OCI-LY1 (cell line): ENCODE measurements at regions not wholly inside any gene's neighbourhood (a gene's known extent, or its start where the extent isn't known, plus 50 kb on each side); places are given as distances from the start of the nearest gene placed in this dataset.

Experiments
- H2AFZ ChIP-seq: fragments of 200-600 bp; sonication (generic), shearing (Covaris generic); 2 replicates; pipeline ENCODE4 v1.6.0; 2014; ENCODE audit warnings: antibody characterized with exemption, mild to moderate bottlenecking, low read length
- H3F3A ChIP-seq: fragments of 200-600 bp; sonication (generic), shearing (Covaris generic); 2 replicates; pipeline ENCODE4 v1.6.0; 2014; ENCODE audit warnings: mild to moderate bottlenecking, antibody characterized with exemption, low read length, moderate library complexity; ENCODE audit not compliant: insufficient read depth
- H3K27ac ChIP-seq: fragments of 200-600 bp; sonication (generic); 2 replicates; pipeline ENCODE4 v1.5.1; 2014; ENCODE audit warnings: low read length, mixed run types, mild to moderate bottlenecking, low read depth; ENCODE audit not compliant: poor library complexity, severe bottlenecking
- H3K27me3 ChIP-seq: fragments of 200-600 bp; sonication (generic); 2 replicates; pipeline ENCODE4 v1.6.0; 2014; ENCODE audit warnings: antibody characterized with exemption, mild to moderate bottlenecking, low read length, moderate library complexity; ENCODE audit not compliant: insufficient read depth
- H3K36me3 ChIP-seq: fragments of 200-600 bp; sonication (generic); 2 replicates; pipeline ENCODE4 v1.6.1; 2014; ENCODE audit warnings: mild to moderate bottlenecking, antibody characterized with exemption, low read length, moderate library complexity, mixed read lengths; ENCODE audit not compliant: insufficient read depth
- H3K4me1 ChIP-seq: fragments of 200-600 bp; sonication (generic); 2 replicates; pipeline ENCODE4 v1.5.1; 2014; ENCODE audit warnings: mild to moderate bottlenecking, low read length, moderate library complexity; ENCODE audit not compliant: insufficient read depth, severe bottlenecking
- H3K4me2 ChIP-seq: fragments of 200-600 bp; sonication (generic), shearing (Covaris generic); 2 replicates; pipeline ENCODE4 v1.6.1; 2014; ENCODE audit warnings: low read length
- H3K4me3 ChIP-seq: fragments of 200-600 bp; sonication (generic); 2 replicates; pipeline ENCODE4 v1.5.1; 2014; ENCODE audit warnings: low read length, low read depth, mild to moderate bottlenecking, mixed read lengths; ENCODE audit not compliant: poor library complexity, severe bottlenecking
- H3K79me2 ChIP-seq: fragments of 200-600 bp; shearing (Covaris generic); 2 replicates; pipeline ENCODE4 v1.6.1; 2016; ENCODE audit warnings: mixed run types, low read length, mixed read lengths; ENCODE audit not compliant: insufficient read depth
- H3K9ac ChIP-seq: fragments of 200-600 bp; sonication (generic), shearing (Covaris generic); 2 replicates; pipeline ENCODE4 v1.6.1; 2014; ENCODE audit warnings: mild to moderate bottlenecking, low read length, mixed read lengths
- H3K9me2 ChIP-seq: fragments of 200-600 bp; sonication (generic), shearing (Covaris generic); 2 replicates; pipeline ENCODE4 v1.6.1; 2014; ENCODE audit warnings: low read depth, mild to moderate bottlenecking, low read length, mixed read lengths
- H3K9me3 ChIP-seq: fragments of 200-600 bp; shearing (Covaris generic); 2 replicates; pipeline ENCODE4 v1.6.1; 2014; ENCODE audit warnings: low read length, mixed read lengths
- H4K20me1 ChIP-seq: fragments of 200-600 bp; sonication (generic), shearing (Covaris generic); 2 replicates; pipeline ENCODE4 v1.6.0; 2016; ENCODE audit warnings: mild to moderate bottlenecking, low read length; ENCODE audit not compliant: insufficient read depth
- EZH2 ChIP-seq: fragments of 200-600 bp; sonication (generic), shearing (Covaris generic); IDR thresholded peaks from 2 replicates; pipeline ENCODE4 v1.8.0; 2017; ENCODE audit warnings: borderline replicate concordance, mixed run types, mild to moderate bottlenecking, antibody characterized with exemption, low read length, moderate library complexity, mixed read lengths
- TF ChIP-seq, protein P1 (sequence below): fragments of 200-600 bp; sonication (generic), shearing (Covaris generic); IDR thresholded peaks from 2 replicates; pipeline ENCODE4 v1.5.1; 2017; ENCODE audit warnings: mild to moderate bottlenecking, antibody characterized with exemption, low read length, moderate library complexity, mixed read lengths

DNA sequence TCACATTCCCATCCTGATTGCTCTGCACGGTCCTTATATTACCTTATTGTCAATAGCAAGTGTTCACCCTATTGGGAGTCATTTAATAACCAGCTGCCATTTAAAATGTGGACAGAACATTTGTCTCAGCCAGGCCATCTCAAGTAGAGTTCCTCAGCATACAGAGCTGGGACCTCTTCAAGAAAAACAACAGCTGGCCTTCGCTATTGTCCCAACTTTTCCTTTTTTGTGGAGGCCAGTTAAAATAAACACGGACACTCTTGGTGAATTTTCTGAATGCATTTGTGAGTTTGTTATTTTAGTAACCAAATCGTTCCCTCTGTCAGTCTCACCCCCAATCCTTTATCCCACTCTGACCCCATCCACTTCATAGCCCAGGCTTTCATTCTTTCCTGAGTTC lies 395.3 kb upstream of the PITX2 start:
- TF ChIP-seq, protein P1, sequence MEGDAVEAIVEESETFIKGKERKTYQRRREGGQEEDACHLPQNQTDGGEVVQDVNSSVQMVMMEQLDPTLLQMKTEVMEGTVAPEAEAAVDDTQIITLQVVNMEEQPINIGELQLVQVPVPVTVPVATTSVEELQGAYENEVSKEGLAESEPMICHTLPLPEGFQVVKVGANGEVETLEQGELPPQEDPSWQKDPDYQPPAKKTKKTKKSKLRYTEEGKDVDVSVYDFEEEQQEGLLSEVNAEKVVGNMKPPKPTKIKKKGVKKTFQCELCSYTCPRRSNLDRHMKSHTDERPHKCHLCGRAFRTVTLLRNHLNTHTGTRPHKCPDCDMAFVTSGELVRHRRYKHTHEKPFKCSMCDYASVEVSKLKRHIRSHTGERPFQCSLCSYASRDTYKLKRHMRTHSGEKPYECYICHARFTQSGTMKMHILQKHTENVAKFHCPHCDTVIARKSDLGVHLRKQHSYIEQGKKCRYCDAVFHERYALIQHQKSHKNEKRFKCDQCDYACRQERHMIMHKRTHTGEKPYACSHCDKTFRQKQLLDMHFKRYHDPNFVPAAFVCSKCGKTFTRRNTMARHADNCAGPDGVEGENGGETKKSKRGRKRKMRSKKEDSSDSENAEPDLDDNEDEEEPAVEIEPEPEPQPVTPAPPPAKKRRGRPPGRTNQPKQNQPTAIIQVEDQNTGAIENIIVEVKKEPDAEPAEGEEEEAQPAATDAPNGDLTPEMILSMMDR: no peak
- TF ChIP-seq EZH2: no peak
- Histone ChIP-seq H3K9me2 (no peaks in the 10 kb centered on the region), H3K79me2 (no peaks in the 10 kb centered on the region), H3K4me2 (no peak overlapping the region), H3K9me3 (no peaks in the 10 kb centered on the region), H3K9ac (no peak overlapping the region), H3F3A (no peaks in the 10 kb centered on the region), H3K4me3 (no peak overlapping the region), H2AFZ (no peak overlapping the region), H3K27me3 (no peaks in the 10 kb centered on the region), H3K27ac (no peak overlapping the region), H3K4me1 (no peaks in the 10 kb centered on the region), H3K36me3 (no peaks in the 10 kb centered on the region), H4K20me1 (no peaks in the 10 kb centered on the region)

DNA sequence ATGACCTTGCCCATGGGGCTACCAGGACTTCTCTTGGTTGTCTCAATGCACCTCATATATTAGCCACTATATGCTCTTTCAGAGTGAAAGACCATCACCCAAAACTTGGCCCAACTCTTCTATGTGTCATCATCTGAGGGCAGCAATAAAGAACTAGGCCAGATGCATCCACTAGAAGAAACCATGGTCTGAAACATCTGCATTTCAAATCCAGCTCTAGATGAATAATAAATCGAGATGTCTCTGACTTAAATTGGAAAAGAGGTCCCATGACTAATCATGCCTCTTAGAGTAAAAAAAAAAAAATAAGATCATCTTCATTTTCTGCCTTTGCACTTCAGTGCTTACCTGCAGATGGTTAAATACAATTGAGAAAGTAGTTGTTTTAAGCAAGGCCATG lies 397.6 kb upstream of the PITX2 start:
- no peaks in the 10 kb centered on the region for H3K4me1 ChIP-seq
- no peaks in the 10 kb centered on the region for H3K27me3 ChIP-seq
- no peak overlapping the region for H3K4me3 ChIP-seq
- no peak overlapping the region for H3K4me2 ChIP-seq
- no peak overlapping the region for H3K27ac ChIP-seq
- H3K9me3 ChIP-seq: no peaks in the 10 kb centered on the region
- H4K20me1 ChIP-seq: no peaks in the 10 kb centered on the region
- no peaks in the 10 kb centered on the region for H3K79me2 ChIP-seq
- no peak overlapping the region for H3K9ac ChIP-seq
- H2AFZ ChIP-seq: no peak overlapping the region
- TF ChIP-seq, protein P1: no peak
- TF ChIP-seq EZH2: no peak
- no peaks in the 10 kb centered on the region for H3K36me3 ChIP-seq
- no peaks in the 10 kb centered on the region for H3K9me2 ChIP-seq
- H3F3A ChIP-seq: no peaks in the 10 kb centered on the region

GRCh38 chr4:111020961-111021360 lies 398.1 kb upstream of the PITX2 start:
- Histone ChIP-seq H4K20me1 (no peaks in the 10 kb centered on the region), H3K4me3 (no peak overlapping the region), H3K4me2 (no peak overlapping the region), H3K79me2 (no peaks in the 10 kb centered on the region), H3K9me2 (no peaks in the 10 kb centered on the region), H3K27ac (no peak overlapping the region), H3K27me3 (no peaks in the 10 kb centered on the region), H3K9me3 (no peaks in the 10 kb centered on the region), H3K36me3 (no peaks in the 10 kb centered on the region), H3K4me1 (no peaks in the 10 kb centered on the region), H3F3A (no peaks in the 10 kb centered on the region), H2AFZ (no peak overlapping the region), H3K9ac (no peak overlapping the region)
- TF ChIP-seq, protein P1: no peak
- no peak for TF ChIP-seq EZH2
